HG02870 (cell line): ENCODE measurements at regions not wholly inside any gene's neighbourhood (a gene's known extent, or its start where the extent isn't known, plus 50 kb on each side); places are given as distances from the start of the nearest gene placed in this dataset.
"Not testable (repeated sequence)": the region's sequence is repeated elsewhere in the genome, so short reads cannot be mapped to it uniquely, and the experiment has no call there.

Source experiments
- ATAC-seq: cut with Tn5 transposase; IDR thresholded peaks from one replicate; pipeline ENCODE4 v1.9.1; 2021; ENCODE audit warnings: mild to moderate bottlenecking, moderate library complexity; ENCODE audit not compliant: unreplicated experiment

DNA sequence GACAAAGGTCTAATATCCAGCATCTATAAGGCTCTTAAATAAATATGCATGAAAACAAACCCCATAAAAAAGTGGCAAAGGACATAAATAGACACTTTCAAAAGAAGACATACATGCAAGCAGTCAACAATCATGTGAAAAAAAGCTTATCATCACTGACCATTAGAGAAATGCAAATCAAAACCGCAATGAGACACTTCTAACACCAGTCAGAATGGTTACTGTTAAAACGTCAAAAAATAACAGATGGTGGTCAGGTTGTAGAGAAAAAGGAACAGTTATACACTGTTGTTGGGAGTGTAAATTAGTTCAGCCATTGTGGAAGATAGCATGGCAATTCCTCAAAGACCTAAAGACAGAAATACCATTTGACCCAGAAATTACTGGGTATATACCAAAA lies 440.7 kb upstream of the KCNMB2 start:
- ATAC-seq = no peak

DNA sequence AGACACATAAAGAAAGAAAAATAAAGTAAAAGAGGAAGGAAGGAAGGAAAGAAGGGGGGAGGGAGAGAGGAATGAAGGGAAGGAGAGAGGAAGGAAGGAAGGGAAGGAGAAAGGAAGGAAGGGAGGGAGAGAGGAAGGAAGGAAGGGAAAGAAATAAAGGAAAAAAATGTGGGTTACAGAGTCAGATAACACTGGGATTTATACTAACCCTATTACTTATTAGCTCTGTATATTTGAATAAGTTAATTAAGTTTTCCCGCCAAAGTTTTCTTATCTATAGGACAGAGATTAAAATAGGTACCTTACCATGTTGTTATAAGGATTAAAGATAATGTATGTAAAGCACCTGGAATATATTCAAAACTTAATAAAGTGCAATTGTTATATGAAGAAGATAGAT lies 439.3 kb upstream of the KCNMB2 start:
- ATAC-seq = no peak

DNA sequence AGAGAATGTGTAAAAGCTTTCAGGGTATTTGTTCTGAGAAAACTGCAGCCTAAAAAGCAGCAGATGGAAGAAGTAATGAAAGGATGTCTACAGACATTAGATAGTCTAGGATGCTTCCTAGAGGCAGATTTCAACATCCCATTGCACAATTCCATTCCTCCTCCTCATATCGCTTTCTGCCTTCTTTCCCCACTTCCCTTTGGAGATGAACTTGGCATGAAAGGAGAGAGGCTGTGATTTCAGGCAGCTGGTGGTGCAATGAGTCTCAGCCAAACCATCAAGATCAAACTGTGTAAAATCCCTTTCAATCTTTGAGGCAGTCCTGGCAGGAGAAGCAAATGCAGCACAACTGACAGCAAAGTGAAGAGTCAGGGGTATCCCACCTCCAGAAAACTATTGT lies 438.7 kb upstream of the KCNMB2 start:
- ATAC-seq = no peak

DNA sequence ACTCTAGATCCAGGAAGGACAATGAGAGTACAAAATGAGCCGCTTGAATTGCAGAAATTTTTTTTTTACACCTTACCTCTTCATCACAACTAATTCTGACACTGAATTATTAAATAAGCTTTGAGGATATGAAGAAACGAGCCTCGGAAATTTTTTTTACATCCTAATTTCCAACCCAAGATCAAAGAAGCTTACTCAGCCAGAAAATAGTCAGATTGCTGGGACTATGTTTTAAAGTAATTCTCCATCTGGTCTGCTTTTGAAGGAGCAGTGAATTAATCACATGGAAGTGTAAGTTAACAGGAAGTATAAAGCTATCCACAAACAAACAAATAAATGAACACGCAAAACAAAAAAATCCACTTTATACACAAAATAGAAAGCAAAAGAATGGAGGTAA lies 437.0 kb upstream of the KCNMB2 start:
- no peak for ATAC-seq

DNA sequence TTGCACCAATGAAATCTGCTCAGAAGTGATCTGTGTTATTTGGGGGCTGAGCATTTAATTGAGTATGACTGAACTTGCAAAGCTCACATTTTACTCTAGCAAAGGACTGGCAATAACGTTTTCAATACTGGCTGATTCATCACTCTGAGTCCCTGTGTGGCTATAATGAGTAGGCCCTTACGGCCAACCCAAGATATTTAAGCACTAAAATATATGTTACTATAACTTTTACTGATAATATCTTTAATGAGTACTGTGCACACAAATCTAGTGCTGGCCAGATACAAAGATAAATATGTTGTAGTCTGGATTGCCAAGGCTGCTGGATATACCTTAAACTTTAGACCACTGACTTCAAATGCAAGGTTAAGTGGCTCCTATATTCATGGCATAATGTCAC lies 436.4 kb upstream of the KCNMB2 start:
- no peak for ATAC-seq

DNA sequence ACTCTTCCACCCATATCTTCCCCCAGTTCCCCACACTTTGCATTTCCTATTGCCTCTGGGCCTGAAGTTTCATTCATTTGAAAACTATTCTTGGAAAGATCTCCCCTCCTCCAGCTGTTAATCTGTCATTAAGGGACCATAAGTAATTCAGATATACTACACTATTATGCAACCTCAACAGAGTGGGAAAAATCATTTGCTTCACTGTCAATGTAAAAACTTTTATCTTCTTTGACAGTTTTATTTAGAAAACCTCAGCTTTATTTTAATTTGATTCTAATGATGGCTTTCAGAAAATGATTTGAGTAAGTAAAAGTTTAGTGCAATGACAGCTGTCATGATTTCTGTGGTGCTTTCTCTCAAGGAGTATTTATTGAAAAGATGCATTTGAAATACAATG lies 435.3 kb upstream of the KCNMB2 start:
- no peak for ATAC-seq

DNA sequence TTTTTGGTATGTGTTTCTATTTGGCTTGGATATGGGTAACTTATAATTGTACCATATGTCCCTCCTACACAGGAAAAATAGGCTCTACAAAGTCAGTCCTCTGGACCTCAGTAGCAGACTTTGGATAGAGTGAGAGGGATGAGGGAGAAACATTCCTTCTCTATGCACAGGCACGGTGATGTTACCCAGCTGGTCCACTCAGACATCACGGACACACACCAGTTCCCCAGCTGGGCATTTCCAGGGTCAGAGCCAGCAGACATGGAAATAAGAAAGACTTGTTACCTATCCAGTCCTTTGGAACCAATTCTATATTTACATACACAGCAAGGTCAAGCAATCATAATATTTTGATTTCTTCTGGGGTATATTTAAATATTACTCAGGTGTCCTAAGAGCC lies 433.1 kb upstream of the KCNMB2 start:
- no peak for ATAC-seq

DNA sequence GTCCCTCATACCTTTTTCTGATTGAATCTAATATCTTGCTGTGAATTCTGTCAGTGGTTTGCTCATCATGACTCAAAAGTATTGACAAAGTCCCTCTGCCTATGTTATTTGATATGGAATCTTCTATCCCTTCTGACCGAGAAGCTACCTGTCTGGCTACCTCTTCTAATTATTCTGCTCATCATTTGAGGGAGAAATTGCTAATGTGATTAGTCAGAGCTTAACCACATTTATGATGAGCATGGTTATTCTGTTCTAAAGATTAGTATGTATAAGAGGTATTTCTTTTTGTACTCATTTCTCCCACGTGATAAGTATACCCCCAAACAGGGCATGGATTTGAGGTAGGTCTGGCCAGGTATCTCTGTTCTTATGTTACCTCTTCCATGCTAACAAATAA lies 428.4 kb upstream of the KCNMB2 start:
- ATAC-seq = no peak

DNA sequence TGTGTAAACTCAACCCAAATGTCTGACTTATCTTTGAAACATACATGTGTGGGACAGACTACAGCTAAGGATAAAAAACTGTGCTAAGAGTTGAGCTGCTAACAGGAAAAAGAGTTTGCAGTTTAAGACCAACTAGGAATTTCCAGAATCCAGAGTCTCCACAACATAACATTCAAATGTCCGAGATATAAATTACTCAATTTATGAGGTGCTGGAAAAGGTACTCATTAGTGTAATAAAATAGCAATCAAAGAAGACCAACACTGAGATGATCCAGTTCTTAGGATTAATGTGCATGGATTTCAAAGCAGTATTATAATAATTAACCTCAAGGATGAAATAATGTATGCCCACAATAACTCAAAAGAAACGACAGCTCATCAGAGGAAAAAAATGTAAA lies 426.5 kb upstream of the KCNMB2 start:
- ATAC-seq = no peak

DNA sequence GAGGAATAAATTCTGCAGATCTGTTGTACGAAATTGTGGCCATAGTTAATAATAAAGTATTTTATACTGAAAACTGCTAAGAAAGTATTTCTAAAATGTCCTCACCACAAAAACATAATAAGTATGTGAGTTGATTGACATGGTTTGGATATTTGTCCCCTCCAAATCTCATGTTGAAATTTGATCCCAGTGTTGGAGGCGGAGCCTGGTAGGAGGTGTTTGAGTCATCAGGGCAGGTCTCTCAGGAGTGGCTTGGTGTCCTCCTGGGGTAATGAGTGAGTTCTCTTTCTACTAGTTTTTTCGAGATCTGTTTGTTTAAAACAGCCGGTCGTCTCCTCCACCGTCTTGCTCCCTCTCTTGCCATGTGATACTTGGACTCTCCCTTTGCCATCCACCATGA lies 424.1 kb upstream of the KCNMB2 start:
- no peak for ATAC-seq

DNA sequence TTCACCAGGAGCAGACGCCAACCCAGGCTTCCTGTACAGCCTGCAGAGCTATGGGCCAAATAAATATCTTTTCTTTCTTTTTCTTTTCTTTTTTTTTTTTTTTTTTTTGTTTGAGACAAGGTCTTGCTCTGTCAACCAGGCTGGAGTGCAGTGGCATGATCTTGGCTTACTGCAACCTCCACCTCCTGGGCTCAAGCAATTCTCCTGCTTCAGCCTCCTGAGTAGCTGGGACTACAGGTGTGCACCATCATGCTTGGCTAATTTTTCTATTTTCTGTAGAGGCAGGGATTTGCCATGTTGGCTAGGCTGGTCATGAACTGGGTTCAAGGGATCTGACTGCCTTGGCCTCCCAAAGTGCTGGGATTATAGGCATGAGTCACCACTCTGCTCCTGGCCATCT lies 423.7 kb upstream of the KCNMB2 start:
- ATAC-seq = not testable (repeated sequence)

DNA sequence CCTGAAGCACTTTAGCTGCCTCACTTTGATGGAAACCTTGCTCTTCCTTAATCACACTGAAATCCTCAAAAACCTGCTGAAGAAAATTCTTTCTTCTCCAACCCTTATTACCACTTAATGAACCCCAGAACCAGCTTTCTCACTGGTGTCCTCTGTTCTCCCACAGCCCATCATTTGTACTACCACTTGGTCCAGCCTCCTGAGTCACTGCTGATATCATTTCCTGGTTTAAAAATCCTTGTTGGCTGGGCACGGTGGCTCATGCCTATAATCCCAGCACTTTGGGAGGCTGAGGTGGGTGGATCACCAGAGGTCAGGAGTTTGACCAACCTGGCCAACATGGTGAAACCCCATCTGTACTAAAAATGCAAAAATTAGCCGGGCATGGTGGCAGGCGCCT lies 418.6 kb upstream of the KCNMB2 start:
- ATAC-seq = no peak

DNA sequence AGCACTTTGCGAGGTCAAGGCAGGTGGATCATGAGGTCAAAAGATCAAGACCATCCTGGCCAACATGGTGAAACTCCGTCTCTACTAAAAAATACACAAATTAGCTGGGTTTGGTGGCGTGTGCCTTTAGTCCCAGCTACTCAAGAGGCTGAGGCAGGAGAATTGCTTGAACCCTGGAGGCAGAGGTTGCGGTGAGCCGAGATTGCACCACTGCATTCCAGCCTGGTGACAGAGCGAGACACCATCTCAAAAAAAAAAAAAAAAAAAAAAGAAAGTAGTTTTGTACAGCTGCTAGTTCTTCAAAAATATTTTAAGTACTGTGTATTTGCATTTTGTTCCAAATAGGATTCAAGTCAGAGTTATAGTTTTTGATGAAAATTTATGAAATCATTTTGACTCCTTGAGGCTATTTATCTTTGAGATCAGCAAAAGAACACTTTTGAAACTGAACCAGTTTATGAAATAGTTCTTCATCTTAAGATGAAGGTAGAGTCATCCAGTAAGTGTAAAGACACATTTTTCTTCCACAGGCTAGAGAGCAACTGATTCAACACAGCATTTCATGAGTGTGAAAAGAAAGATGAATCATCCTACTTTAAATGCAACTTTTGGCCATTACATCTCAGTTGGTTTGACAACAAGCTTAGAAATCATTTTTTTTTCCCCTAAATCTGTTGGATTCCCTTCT lies 416.5 kb upstream of the KCNMB2 start:
- ATAC-seq = not testable (repeated sequence)

DNA sequence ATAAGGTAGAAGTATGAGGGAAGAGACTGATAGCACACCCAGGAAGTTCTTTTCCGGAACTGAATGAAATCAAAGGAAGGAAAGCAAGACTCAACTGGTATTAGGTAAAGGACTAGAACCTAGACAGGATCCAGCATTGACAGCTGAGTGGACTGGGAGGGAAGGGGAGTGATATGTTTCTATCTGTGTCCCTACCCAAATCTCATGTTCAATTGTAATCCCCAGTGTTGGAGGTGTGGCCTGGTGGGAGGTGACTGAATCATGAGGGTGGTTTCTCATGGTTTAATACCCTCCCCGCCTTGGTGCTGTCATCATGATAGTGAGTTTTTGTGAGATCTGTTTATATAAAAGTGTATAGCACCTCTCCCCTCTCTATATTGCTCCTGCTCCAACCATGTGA lies 415.9 kb upstream of the KCNMB2 start:
- ATAC-seq = no peak

DNA sequence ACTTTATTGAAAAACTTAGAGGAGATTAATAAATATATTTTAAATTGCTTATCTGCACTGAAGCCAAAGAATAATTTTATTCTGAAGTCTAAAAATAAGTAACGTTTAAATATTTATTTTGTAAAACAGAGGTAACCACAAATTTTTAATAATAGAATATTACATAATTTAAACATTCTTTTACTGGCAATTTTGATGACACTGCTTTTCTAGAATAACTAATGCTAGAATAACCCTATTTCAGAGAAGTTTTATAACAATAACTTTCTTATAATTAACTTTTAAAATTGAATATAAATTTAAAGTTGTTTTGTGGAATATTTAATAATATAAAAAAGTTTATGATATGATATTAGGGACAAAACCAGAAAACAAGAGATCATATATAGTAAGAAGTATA lies 409.6 kb upstream of the KCNMB2 start:
- no peak for ATAC-seq

DNA sequence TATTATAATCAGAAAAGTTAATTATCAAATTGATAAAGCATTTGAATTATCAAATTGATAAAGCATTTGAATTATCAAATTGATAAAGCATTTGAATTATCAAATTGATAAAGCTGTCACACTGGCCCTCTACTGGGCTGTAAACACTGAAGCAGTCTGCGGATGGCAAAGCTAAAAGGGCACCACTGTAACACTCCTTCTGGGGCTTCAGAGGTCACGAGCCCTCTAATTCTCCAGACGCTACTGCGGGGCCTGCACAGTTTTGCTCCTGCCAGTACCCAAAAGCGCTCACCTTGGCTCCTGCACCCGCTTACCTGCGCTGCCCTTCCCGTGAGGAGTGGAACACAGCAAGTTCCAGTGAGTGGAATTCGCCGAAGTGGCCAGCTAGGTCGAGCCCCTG lies 409.0 kb upstream of the KCNMB2 start:
- ATAC-seq = no peak

DNA sequence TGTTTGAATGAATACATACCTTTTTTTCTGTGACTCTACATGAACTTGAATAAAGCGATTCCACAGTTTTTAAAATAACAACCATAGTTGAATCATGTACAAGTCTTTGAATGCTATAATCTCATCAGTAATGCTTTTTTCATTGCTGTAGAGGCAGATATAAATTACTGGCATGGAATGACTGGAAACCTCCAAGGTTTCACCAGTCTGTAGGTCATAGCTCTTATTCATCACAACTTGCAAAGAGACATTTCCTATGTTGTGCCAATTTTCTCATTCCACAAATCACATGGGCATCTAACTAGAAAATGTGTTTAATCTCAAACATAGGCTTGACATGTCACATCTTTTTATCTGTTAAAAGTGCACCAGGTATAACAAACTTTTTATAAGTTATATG lies 407.1 kb upstream of the KCNMB2 start:
- no peak for ATAC-seq

DNA sequence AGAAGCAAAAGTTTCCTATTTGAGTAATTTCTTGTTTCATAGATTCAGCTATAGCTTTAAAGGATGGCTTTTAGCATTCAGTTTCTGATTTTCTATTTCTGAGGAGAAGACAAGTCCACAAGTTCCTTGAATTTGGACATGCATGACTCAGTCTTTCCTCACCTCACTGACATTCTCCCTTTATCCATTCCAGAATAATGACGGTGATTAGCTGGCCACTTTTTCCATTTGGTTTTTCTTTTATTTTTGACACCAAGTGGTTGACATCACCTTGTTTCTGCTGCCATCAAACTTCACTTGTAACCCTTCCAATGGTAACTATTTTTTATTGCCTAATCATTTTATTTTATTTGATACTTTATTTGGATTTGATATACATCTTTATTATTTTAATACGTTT lies 404.4 kb upstream of the KCNMB2 start:
- no peak for ATAC-seq

DNA sequence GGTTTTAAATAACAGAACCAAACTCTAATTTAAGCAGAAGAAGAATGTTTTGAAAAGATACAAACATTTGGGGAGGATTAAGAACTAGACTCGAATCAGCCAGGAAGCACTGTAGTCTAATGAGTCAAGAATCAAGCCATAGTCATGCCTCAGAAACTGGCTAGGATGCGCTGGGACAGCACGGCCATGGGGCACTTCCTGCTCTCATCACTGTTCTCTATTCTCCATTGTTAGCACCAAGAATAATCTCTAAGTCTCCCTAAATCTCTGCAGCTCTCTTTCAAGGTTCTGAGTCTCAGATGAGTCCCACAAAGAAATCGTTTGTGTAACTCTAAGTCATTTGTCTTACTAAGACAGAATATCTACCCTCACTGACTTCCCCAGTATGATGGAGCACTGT lies 399.0 kb upstream of the KCNMB2 start:
- ATAC-seq = no peak

DNA sequence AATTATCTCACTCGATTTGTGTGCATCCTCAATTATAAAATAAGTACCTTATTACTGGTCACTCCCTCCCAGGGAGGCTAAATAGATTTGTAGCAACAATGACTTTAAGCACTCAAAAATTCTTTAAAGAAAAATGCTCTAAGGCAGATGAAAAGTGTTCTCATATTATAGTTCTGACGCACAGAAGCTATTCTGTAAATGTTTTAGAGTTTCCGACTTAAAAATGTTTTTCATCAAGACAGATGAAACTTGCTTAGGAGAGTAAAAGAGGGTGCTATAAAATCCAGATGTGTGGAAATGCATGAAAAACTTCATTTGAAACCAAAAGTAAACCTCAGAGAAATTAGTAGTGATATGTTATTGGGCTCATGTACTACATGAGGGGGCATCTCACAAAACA lies 398.4 kb upstream of the KCNMB2 start:
- no peak for ATAC-seq

DNA sequence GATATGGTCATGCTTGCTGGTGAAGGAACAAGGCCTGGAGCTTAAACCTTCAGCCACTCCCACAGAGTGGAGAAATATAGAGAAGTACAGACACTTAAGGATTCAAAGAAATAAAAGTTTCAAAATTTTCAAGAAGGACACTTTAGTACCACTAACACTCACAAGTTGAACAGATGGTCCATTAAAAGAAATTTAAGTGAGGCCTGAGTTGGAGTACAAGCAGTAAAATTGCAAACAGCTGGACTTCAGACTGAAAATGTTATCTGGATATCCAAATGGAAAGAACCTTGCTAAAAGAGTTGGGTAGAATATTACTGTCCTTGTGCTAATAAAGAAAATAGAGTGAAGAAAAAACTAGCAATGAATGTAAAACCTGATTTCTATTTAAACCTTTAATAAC lies 397.1 kb upstream of the KCNMB2 start:
- ATAC-seq = no peak

DNA sequence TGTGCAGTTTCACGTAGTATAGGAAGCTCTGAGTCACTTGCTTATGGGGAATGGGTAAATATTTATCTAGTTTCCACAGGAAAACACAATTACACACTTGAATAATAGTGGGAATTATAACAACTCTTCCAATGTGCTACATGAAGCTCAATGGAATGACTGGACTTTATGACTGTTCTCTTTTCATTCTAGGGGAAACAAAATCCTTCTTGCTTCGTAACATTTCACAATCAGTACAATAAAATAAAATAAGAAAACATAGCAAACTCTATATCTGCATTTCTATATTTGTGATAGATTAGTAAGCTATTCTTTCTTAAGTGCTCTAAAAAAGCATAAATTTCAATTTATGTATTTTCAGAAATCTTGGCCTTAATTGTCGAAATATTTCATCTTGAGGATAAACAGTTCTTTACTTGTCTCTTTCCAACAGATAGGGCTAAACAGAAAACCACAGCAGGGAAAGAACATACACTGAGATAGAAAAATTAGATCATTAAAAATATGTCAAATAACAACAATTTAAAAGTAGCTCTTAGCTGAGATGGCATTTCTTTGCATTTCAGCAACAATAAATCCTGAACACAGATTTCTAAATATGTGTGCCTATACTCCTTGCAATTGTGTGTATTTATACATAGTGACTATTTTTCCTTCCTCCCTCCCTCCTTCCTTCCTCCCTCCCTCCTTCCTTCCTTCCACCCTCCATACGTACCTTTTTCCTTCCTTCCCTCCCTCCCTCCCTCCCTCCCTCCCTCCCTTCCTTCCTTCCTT lies 395.5 kb upstream of the KCNMB2 start:
- no peak for ATAC-seq

DNA sequence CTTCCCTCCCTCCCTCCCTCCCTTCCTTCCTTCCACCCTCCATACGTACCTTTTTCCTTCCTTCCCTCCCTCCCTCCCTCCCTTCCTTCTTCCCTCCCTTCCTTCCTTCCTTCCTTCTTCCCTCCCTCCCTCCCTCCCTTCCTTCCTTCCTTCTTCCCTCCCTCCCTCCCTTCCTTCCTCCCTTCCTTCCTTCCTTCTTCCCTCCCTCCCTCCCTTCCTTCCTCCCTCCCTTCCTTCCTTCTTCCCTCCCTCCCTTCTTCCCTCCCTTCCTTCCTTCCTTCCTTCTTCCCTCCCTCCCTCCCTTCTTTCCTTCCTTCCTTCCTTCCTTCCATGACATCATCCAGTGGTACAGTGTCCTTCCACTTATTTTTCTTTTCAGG lies 394.9 kb upstream of the KCNMB2 start:
- ATAC-seq = not testable (repeated sequence)
